Smooth muscle cell (in vitro differentiated cells): ENCODE measurements at regions not wholly inside any gene's neighbourhood (a gene's known extent, or its start where the extent isn't known, plus 50 kb on each side); places are given as distances from the start of the nearest gene placed in this dataset.

Source experiments
- DNase-seq: peaks from one replicate; lab custom pipeline; 2025; ENCODE audit not compliant: unreplicated experiment; lab: John Stamatoyannopoulos, UW
- H2AFZ ChIP-seq: fragments of 200-600 bp; sonication (generic); 2 replicates; pipeline ENCODE4 v1.6.0; 2016; ENCODE audit warnings: antibody characterized with exemption, low read depth, mild to moderate bottlenecking
- H3F3A ChIP-seq: fragments of 200-600 bp; sonication (generic); 2 replicates; pipeline ENCODE4 v1.6.0; 2017; ENCODE audit warnings: antibody characterized with exemption, low read depth
- H3K27ac ChIP-seq: fragments of 200-600 bp; sonication (generic); 2 replicates; pipeline ENCODE4 v1.5.1; 2016; ENCODE audit warnings: low read depth, mild to moderate bottlenecking
- H3K27me3 ChIP-seq: fragments of 200-600 bp; sonication (generic); 2 replicates; pipeline ENCODE4 v1.6.1; 2016; ENCODE audit warnings: low read depth, mild to moderate bottlenecking
- H3K36me3 ChIP-seq: fragments of 200-600 bp; sonication (generic); 2 replicates; pipeline ENCODE4 v1.5.1; 2016; ENCODE audit warnings: low read depth
- H3K4me1 ChIP-seq: fragments of 200-600 bp; sonication (generic); 2 replicates; pipeline ENCODE4 v1.5.1; 2016; ENCODE audit warnings: low read depth
- H3K4me2 ChIP-seq: fragments of 200-600 bp; sonication (generic); 2 replicates; pipeline ENCODE4 v1.6.0; 2016; ENCODE audit warnings: mild to moderate bottlenecking
- H3K4me3 ChIP-seq: fragments of 200-600 bp; sonication (generic); 2 replicates; pipeline ENCODE4 v1.5.1; 2016; ENCODE audit warnings: mild to moderate bottlenecking
- H3K79me2 ChIP-seq: fragments of 200-600 bp; sonication (generic); 2 replicates; pipeline ENCODE4 v1.6.0; 2016; ENCODE audit warnings: low read depth, mild to moderate bottlenecking
- H3K9ac ChIP-seq: fragments of 200-600 bp; sonication (generic); 2 replicates; pipeline ENCODE4 v1.6.0; 2016; ENCODE audit warnings: low read depth
- H3K9me3 ChIP-seq: fragments of 200-600 bp; sonication (generic); replicated peaks from 2 replicates; pipeline ENCODE4 v1.5.1; 2016; ENCODE audit warnings: low read depth
- H4K20me1 ChIP-seq: fragments of 200-600 bp; sonication (generic); 2 replicates; pipeline ENCODE4 v1.6.0; 2016; ENCODE audit warnings: low read depth
- CTCF ChIP-seq: fragments of 200-600 bp; sonication (generic); IDR thresholded peaks from 2 replicates; pipeline ENCODE4 v1.5.1; 2017; ENCODE audit warnings: borderline replicate concordance, mild to moderate bottlenecking, antibody characterized with exemption; ENCODE audit not compliant: insufficient read depth, poor library complexity, severe bottlenecking
- WGBS: methylation state at CpG from one replicate; pipeline ENCODE4 v1.1.7; 2016; ENCODE audit warnings: low lambda C conversion rate; 5-methylcytosine and 5-hydroxymethylcytosine counted together

GRCh38 chr6:81396916-81397315 lies 355.6 kb downstream of the TENT5A start:
- no peak overlapping the region for H3K4me3 ChIP-seq
- H3K4me2 ChIP-seq = no peak overlapping the region
- H3K79me2 ChIP-seq = no peaks in the 10 kb centered on the region
- H2AFZ ChIP-seq = no peak overlapping the region
- no peak for DNase-seq
- H3K9ac ChIP-seq = no peak overlapping the region
- H3K27ac ChIP-seq = no peak overlapping the region
- no peaks in the 10 kb centered on the region for H4K20me1 ChIP-seq
- no peaks in the 10 kb centered on the region for H3F3A ChIP-seq
- H3K9me3 ChIP-seq = no peaks in the 10 kb centered on the region
- 99% methylated on average over 2 of the region's 2 CpGs for WGBS
- no peaks in the 10 kb centered on the region for H3K36me3 ChIP-seq
- no peak for TF ChIP-seq CTCF
- no peaks in the 10 kb centered on the region for H3K4me1 ChIP-seq
- H3K27me3 ChIP-seq = no peaks in the 10 kb centered on the region

DNA sequence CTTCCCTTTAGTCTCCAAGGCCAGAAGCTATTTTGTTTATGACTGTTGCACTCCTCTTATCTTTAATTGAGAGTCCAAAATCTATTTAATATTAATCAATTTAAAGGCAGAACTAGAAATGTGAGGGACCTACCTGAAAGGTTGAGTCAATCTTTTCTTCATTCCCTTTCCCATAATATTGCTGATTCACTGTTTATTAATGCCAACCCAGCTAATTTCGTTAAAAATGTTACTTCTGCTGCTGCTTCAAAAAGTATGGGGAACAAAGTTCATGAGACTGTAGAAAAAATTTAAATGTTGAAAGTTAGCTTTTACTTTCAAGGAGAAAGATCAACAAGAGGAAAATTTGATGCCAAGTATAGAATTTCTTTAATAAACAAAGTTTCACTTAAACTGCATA lies 365.3 kb downstream of the TENT5A start:
- 85% methylated on average over 1 of the region's 1 CpG for WGBS
- no peaks in the 10 kb centered on the region for H3F3A ChIP-seq
- H3K9me3 ChIP-seq = no peaks in the 10 kb centered on the region
- H3K79me2 ChIP-seq = no peaks in the 10 kb centered on the region
- TF ChIP-seq CTCF = no peak
- no peak overlapping the region for H2AFZ ChIP-seq
- no peaks in the 10 kb centered on the region for H3K27me3 ChIP-seq
- no peak overlapping the region for H3K4me2 ChIP-seq
- no peak for DNase-seq
- no peak overlapping the region for H3K9ac ChIP-seq
- H4K20me1 ChIP-seq = no peaks in the 10 kb centered on the region
- no peak overlapping the region for H3K27ac ChIP-seq
- H3K36me3 ChIP-seq = peaks cover 5% of the 10 kb centered on the region
- no peak overlapping the region for H3K4me3 ChIP-seq
- H3K4me1 ChIP-seq = no peaks in the 10 kb centered on the region

DNA sequence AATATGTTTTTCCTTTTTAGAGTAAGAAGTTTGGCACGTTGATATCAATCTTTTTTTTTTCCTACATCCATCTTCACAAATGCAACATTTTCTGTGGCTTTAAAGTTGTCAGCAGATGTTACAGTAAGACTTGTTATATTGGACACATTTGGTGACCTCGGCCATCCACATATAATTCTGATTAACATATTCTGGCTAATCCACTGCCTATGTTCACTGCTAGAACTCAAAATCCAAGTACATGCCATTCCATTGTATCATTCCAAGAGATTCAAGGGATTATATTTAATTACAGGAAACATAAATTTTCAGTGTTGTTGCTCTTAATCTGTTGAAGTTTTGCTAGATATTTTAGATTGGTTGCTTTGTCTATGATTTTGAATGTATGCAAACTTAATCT lies 367.6 kb downstream of the TENT5A start:
- H3K36me3 ChIP-seq = peaks cover 5% of the 10 kb centered on the region
- H3K4me3 ChIP-seq = no peak overlapping the region
- no peak for DNase-seq
- WGBS = 81% methylated on average over 2 of the region's 2 CpGs
- H3F3A ChIP-seq = no peaks in the 10 kb centered on the region
- no peaks in the 10 kb centered on the region for H4K20me1 ChIP-seq
- H3K9me3 ChIP-seq = no peaks in the 10 kb centered on the region
- no peak for TF ChIP-seq CTCF
- H3K4me1 ChIP-seq = no peaks in the 10 kb centered on the region
- H3K27me3 ChIP-seq = no peaks in the 10 kb centered on the region
- H3K79me2 ChIP-seq = no peaks in the 10 kb centered on the region
- no peak overlapping the region for H3K9ac ChIP-seq
- H3K27ac ChIP-seq = no peak overlapping the region
- H3K4me2 ChIP-seq = no peak overlapping the region
- no peak overlapping the region for H2AFZ ChIP-seq

GRCh38 chr6:81383472-81383871 lies 369.0 kb downstream of the TENT5A start:
- 85% methylated on average over 1 of the region's 1 CpG for WGBS
- Histone ChIP-seq H3K4me1 (no peaks in the 10 kb centered on the region), H3K79me2 (no peaks in the 10 kb centered on the region), H3K9me3 (no peaks in the 10 kb centered on the region), H2AFZ (no peak overlapping the region), H3K4me3 (no peak overlapping the region), H3K27me3 (no peaks in the 10 kb centered on the region), H3K36me3 (peaks cover 5% of the 10 kb centered on the region), H3K27ac (no peak overlapping the region), H3F3A (no peaks in the 10 kb centered on the region), H3K4me2 (no peak overlapping the region), H3K9ac (no peak overlapping the region), H4K20me1 (no peaks in the 10 kb centered on the region)
- DNase-seq = no peak
- TF ChIP-seq CTCF = no peak
